ENCODE measurements at regions not wholly inside any gene's neighbourhood (a gene's known extent, or its start where the extent isn't known, plus 50 kb on each side); places are given as distances from the start of the nearest gene placed in this dataset.

- no CpG with 5 or more reads among the region's 8 CpGs for WGBS (ENCODE audit: extremely low coverage, insufficient coverage, low lambda C conversion rate)
- H3K27me3 ChIP-seq (ENCODE audit: insufficient read depth, low read length, poor library complexity): no peaks in the 10 kb centered on the region
- no peak overlapping the region for H2BK15ac ChIP-seq (replicated peaks; ENCODE audit: low read depth)
- H3K27ac ChIP-seq (ENCODE audit: low read depth, low read length): no peak overlapping the region
- H4K8ac ChIP-seq (ENCODE audit: low read depth, low read length): no peak overlapping the region
- H3K23ac ChIP-seq (ENCODE audit: low read length): no peak overlapping the region
- no peak overlapping the region for H3K4ac ChIP-seq (ENCODE audit: low read depth, low read length)
- H3K4me1 ChIP-seq (ENCODE audit: control insufficient read depth, low read depth, low read length): no peaks in the 10 kb centered on the region
- no peaks in the 10 kb centered on the region for H3K79me1 ChIP-seq (ENCODE audit: low read length)
- no peak overlapping the region for H3K4me2 ChIP-seq (ENCODE audit: low read length)
- H3K18ac ChIP-seq (ENCODE audit: low read length): no peak overlapping the region
- no peak overlapping the region for H2AK5ac ChIP-seq (ENCODE audit: low read length)
- H2BK120ac ChIP-seq (ENCODE audit: low read depth, low read length): no peak overlapping the region
- H4K5ac ChIP-seq (ENCODE audit: low read length): no peak overlapping the region
- no peak overlapping the region for H3K9ac ChIP-seq (ENCODE audit: low read length)
- no peak overlapping the region for H3K56ac ChIP-seq (ENCODE audit: low read length)
- no peak overlapping the region for H3K4me3 ChIP-seq (ENCODE audit: low read length)
- H3K36me3 ChIP-seq (ENCODE audit: control insufficient read depth, insufficient read depth, low read length): no peaks in the 10 kb centered on the region
- no peak for DNase-seq
- H3K79me2 ChIP-seq (ENCODE audit: control insufficient read depth, insufficient read depth, low read length): no peaks in the 10 kb centered on the region
- no peak overlapping the region for H2BK5ac ChIP-seq (ENCODE audit: low read length)
Observed at GRCh38 chr3:177842743-177843734, 645.8 kb upstream of the TBL1XR1 start.

GRCh38 chr3:177852001-177852807 lies 654.9 kb upstream of the TBL1XR1 start:
- Histone ChIP-seq H3K4me2 (ENCODE audit: low read length) (no peak overlapping the region), H2BK5ac (ENCODE audit: low read length) (no peak overlapping the region), H4K8ac (ENCODE audit: low read depth, low read length) (no peak overlapping the region), H3K4ac (ENCODE audit: low read depth, low read length) (no peak overlapping the region), H3K36me3 (ENCODE audit: control insufficient read depth, insufficient read depth, low read length) (no peaks in the 10 kb centered on the region), H3K27me3 (ENCODE audit: insufficient read depth, low read length, poor library complexity) (no peaks in the 10 kb centered on the region), H2BK120ac (ENCODE audit: low read depth, low read length) (no peak overlapping the region), H3K23ac (ENCODE audit: low read length) (no peak overlapping the region), H3K9ac (ENCODE audit: low read length) (no peak overlapping the region), H4K5ac (ENCODE audit: low read length) (no peak overlapping the region), H3K56ac (ENCODE audit: low read length) (no peak overlapping the region), H3K18ac (ENCODE audit: low read length) (no peak overlapping the region), H2AK5ac (ENCODE audit: low read length) (no peak overlapping the region), H3K79me1 (ENCODE audit: low read length) (no peaks in the 10 kb centered on the region), H3K27ac (ENCODE audit: low read depth, low read length) (no peak overlapping the region), H2BK15ac (replicated peaks; ENCODE audit: low read depth) (no peak overlapping the region), H3K79me2 (ENCODE audit: control insufficient read depth, insufficient read depth, low read length) (no peaks in the 10 kb centered on the region), H3K4me3 (ENCODE audit: low read length) (no peak overlapping the region), H3K4me1 (ENCODE audit: control insufficient read depth, low read depth, low read length) (no peaks in the 10 kb centered on the region)
- WGBS (ENCODE audit: extremely low coverage, insufficient coverage, low lambda C conversion rate): no CpG with 5 or more reads among the region's 3 CpGs
- no peak for DNase-seq

- no CpG with 5 or more reads among the region's 2 CpGs for WGBS (ENCODE audit: extremely low coverage, insufficient coverage, low lambda C conversion rate)
- no peaks in the 10 kb centered on the region for H3K27me3 ChIP-seq (ENCODE audit: insufficient read depth, low read length, poor library complexity)
- no peak overlapping the region for H4K5ac ChIP-seq (ENCODE audit: low read length)
Observed at GRCh38 chr3:177855021-177855420, 657.7 kb upstream of the TBL1XR1 start.

GRCh38 chr3:177860184-177860583 lies 662.9 kb upstream of the TBL1XR1 start:
- H3K36me3 ChIP-seq (ENCODE audit: control insufficient read depth, insufficient read depth, low read length): no peaks in the 10 kb centered on the region
- no peak overlapping the region for H2BK15ac ChIP-seq (replicated peaks; ENCODE audit: low read depth)
- no CpG with 5 or more reads among the region's 8 CpGs for WGBS (ENCODE audit: extremely low coverage, insufficient coverage, low lambda C conversion rate)
- no peak overlapping the region for H2BK120ac ChIP-seq (ENCODE audit: low read depth, low read length)
- no peaks in the 10 kb centered on the region for H3K79me1 ChIP-seq (ENCODE audit: low read length)
- H3K23ac ChIP-seq (ENCODE audit: low read length): no peak overlapping the region
- no peak overlapping the region for H3K18ac ChIP-seq (ENCODE audit: low read length)
- no peak overlapping the region for H2BK5ac ChIP-seq (ENCODE audit: low read length)
- H3K4me2 ChIP-seq (ENCODE audit: low read length): no peak overlapping the region
- no peak for DNase-seq
- H3K4ac ChIP-seq (ENCODE audit: low read depth, low read length): no peak overlapping the region
- no peak overlapping the region for H2AK5ac ChIP-seq (ENCODE audit: low read length)
- H3K27ac ChIP-seq (ENCODE audit: low read depth, low read length): no peak overlapping the region
- no peaks in the 10 kb centered on the region for H3K79me2 ChIP-seq (ENCODE audit: control insufficient read depth, insufficient read depth, low read length)
- no peak overlapping the region for H3K4me3 ChIP-seq (ENCODE audit: low read length)
- H4K5ac ChIP-seq (ENCODE audit: low read length): no peak overlapping the region
- no peak overlapping the region for H4K8ac ChIP-seq (ENCODE audit: low read depth, low read length)
- H3K9ac ChIP-seq (ENCODE audit: low read length): no peak overlapping the region
- no peaks in the 10 kb centered on the region for H3K27me3 ChIP-seq (ENCODE audit: insufficient read depth, low read length, poor library complexity)
- no peaks in the 10 kb centered on the region for H3K4me1 ChIP-seq (ENCODE audit: control insufficient read depth, low read depth, low read length)
- no peak overlapping the region for H3K56ac ChIP-seq (ENCODE audit: low read length)

More at GRCh38 chr3:177855021-177855420, 657.7 kb upstream of the TBL1XR1 start:
- no peaks in the 10 kb centered on the region for H3K79me2 ChIP-seq (ENCODE audit: control insufficient read depth, insufficient read depth, low read length)
- H3K4me3 ChIP-seq (ENCODE audit: low read length): no peak overlapping the region
- no peak overlapping the region for H2BK15ac ChIP-seq (replicated peaks; ENCODE audit: low read depth)
- H3K23ac ChIP-seq (ENCODE audit: low read length): no peak overlapping the region
- H3K4ac ChIP-seq (ENCODE audit: low read depth, low read length): no peak overlapping the region
- H2BK120ac ChIP-seq (ENCODE audit: low read depth, low read length): no peak overlapping the region
- no peak overlapping the region for H3K56ac ChIP-seq (ENCODE audit: low read length)
- H3K4me2 ChIP-seq (ENCODE audit: low read length): no peak overlapping the region
- no peak overlapping the region for H3K9ac ChIP-seq (ENCODE audit: low read length)
- H4K8ac ChIP-seq (ENCODE audit: low read depth, low read length): no peak overlapping the region
- H3K79me1 ChIP-seq (ENCODE audit: low read length): no peaks in the 10 kb centered on the region
- no peak overlapping the region for H3K27ac ChIP-seq (ENCODE audit: low read depth, low read length)
- DNase-seq: no peak
- H3K4me1 ChIP-seq (ENCODE audit: control insufficient read depth, low read depth, low read length): no peaks in the 10 kb centered on the region
- H3K36me3 ChIP-seq (ENCODE audit: control insufficient read depth, insufficient read depth, low read length): no peaks in the 10 kb centered on the region
- H2AK5ac ChIP-seq (ENCODE audit: low read length): no peak overlapping the region
- no peak overlapping the region for H3K18ac ChIP-seq (ENCODE audit: low read length)
- no peak overlapping the region for H2BK5ac ChIP-seq (ENCODE audit: low read length)

- Histone ChIP-seq H2AK5ac (ENCODE audit: low read length) (no peak overlapping the region), H3K79me2 (ENCODE audit: control insufficient read depth, insufficient read depth, low read length) (no peaks in the 10 kb centered on the region), H3K4me2 (ENCODE audit: low read length) (no peak overlapping the region), H4K5ac (ENCODE audit: low read length) (no peak overlapping the region), H3K4ac (ENCODE audit: low read depth, low read length) (no peak overlapping the region), H3K27ac (ENCODE audit: low read depth, low read length) (no peak overlapping the region), H3K27me3 (ENCODE audit: insufficient read depth, low read length, poor library complexity) (no peaks in the 10 kb centered on the region), H4K8ac (ENCODE audit: low read depth, low read length) (no peak overlapping the region), H2BK15ac (replicated peaks; ENCODE audit: low read depth) (no peak overlapping the region), H3K4me1 (ENCODE audit: control insufficient read depth, low read depth, low read length) (no peaks in the 10 kb centered on the region), H2BK120ac (ENCODE audit: low read depth, low read length) (no peak overlapping the region), H3K23ac (ENCODE audit: low read length) (no peak overlapping the region), H3K9ac (ENCODE audit: low read length) (no peak overlapping the region), H3K36me3 (ENCODE audit: control insufficient read depth, insufficient read depth, low read length) (no peaks in the 10 kb centered on the region), H3K56ac (ENCODE audit: low read length) (no peak overlapping the region), H2BK5ac (ENCODE audit: low read length) (no peak overlapping the region), H3K79me1 (ENCODE audit: low read length) (no peaks in the 10 kb centered on the region), H3K4me3 (ENCODE audit: low read length) (no peak overlapping the region), H3K18ac (ENCODE audit: low read length) (no peak overlapping the region)
- DNase-seq: no peak
Observed at GRCh38 chr3:177862962-177863491, 665.7 kb upstream of the TBL1XR1 start.

All from mesendoderm (in vitro differentiated cells).